NOMO-1 (cell line): ENCODE measurements at regions not wholly inside any gene's neighbourhood (a gene's known extent, or its start where the extent isn't known, plus 50 kb on each side); places are given as distances from the start of the nearest gene placed in this dataset.

ENCODE experiments used
- DNase-seq, 2 experiments: peaks; one replicate each; lab custom pipeline; 2025; ENCODE audit not compliant: unreplicated experiment in 2 of 2; lab: John Stamatoyannopoulos, UW

DNA sequence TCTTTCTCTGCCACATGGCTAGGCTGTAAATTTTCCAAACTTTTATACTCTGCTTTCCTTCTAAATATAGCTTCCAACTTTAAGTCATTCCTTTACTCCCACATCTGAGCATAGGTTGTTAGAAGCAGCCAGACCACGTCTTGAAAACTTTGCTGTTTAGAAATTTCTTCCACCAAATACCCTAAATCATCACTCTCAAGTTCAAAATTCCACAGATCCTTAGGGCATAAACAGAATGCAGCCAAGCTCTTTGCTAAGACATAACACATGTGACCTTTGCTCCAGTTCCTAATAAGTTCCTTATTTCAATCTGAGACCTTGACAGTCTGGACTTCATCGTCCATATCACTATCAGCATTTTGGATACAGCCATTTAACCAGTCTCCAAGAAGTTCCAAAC, 749.9 kb downstream of the METTL15 start:
- DNase-seq = no peak

- no peak for DNase-seq
These were observed 740.9 kb downstream of the METTL15 start for GRCh38 chr11:28849053-28849452.

GRCh38 chr11:28842716-28843115, 734.5 kb downstream of the METTL15 start:
- no peak for DNase-seq

- no peak for DNase-seq
These were observed 730.6 kb downstream of the METTL15 start for GRCh38 chr11:28838741-28839140.

- DNase-seq = no peak
These were observed 729.4 kb downstream of the METTL15 start for GRCh38 chr11:28837599-28837998.

GRCh38 chr11:28836285-28837081, 728.3 kb downstream of the METTL15 start:
- DNase-seq = no peak

DNA sequence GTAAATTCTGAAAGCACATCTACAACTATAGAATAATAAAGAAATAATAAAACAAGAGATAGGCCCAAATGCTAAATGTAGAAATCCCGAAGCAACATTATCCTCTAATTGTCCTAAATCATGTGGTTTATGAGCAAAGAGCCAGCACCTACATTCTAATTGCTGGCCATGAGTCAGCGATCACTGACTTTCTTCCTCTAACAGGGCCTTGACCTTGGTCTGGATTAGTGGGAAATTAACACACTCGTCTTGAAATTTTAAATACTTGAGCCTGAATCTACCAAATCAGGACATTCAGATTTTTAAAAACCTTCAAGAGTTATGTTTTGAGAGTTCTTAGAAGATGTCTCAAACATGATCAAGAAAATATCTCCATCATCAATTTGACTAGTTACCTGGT, 727.6 kb downstream of the METTL15 start:
- no peak for DNase-seq

GRCh38 chr11:28835317-28835716, 727.1 kb downstream of the METTL15 start:
- no peak for DNase-seq

DNA sequence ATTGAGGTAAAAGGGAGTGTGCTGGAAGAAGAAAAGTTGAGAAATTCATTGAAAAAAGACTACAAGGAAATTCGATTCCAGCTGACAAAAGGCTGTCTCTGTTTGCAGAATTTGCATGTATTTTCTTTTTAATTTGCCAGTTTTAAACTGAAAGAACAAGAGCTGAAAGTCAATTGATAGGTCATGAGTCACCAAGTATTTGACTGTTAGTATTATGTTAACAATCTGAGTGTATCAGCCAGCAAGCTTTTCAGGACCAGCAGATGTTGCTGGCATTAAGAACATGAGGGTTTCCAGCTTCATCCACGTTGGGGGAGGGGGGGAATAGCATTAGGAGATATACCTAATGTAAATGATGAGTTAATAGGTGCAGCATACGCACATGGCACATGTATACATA, 726.7 kb downstream of the METTL15 start:
- DNase-seq = no peak

DNA sequence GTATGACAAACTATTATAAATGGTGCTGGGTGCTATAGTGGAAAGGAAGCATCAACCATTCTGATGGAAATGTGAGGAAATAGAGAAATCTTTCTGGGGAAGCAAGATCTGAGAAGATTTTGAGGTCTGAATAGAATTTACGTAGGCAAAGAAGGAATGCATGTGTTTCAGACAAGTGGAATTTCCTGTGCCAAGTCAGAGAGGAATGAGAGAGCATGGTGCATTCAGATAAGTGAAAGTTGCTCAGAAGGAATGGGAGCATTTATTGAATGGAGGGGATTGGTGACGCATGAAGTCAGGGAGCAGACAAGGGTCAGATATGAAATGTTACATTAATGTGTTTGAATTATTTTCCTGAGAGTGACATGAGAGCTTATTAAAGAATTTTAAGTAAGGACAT, 725.5 kb downstream of the METTL15 start:
- no peak for DNase-seq

- no peak for DNase-seq
These were observed 725.0 kb downstream of the METTL15 start for GRCh38 chr11:28833169-28833568.

- no peak for DNase-seq
These were observed 718.6 kb downstream of the METTL15 start for GRCh38 chr11:28826807-28827206.

- DNase-seq = no peak
These were observed 714.4 kb downstream of the METTL15 start for GRCh38 chr11:28822576-28822975.

DNA sequence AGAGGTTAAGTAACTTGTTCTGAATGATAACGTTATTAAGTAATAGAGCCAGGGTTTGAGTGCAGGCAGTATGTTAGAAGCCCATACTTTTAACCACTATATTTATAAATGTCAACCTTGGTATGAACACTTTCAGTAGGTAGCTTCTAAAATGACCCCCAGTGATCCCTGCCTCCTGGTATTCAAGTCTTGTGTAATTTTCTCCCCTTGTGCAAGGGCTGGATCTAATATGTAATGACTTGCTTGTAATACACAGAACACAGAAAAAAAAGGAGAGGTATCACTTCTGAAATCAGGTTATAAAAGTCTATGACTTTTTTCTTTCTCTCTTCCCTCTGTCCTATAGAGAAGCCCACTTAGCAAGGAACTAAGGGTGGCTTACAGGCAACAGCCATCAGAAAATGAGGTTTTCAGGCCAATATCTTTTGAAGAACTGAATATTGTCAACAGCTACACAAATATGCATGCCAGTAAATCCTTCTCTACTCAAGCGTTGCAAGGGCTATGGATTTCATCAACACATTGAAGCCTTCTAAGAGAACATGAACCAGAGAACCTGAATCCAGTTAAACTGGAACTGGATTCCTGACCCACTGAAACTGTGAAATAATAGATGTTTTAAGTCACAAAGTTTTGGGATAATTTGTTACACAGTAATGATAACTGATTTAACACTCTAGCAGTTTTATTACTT, 712.3 kb downstream of the METTL15 start:
- no peak for DNase-seq

DNA sequence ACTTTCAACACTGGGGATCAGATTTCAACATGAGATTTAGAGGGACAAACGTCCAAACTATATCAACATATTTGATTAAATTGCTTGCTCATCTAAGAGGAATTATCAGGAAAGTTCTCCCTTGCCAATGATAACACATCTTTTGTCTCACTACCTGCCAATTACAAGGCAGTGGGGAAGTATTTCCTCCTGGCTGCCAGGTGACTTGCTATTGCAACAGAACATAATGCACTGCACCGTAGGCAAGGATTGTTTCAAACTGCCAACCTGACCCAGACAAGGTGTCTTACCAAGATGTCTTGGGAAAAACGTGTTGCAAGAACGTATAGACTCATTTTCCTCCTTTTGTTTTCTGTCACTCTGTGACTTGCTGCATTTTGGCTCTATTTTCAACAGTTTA, 711.6 kb downstream of the METTL15 start:
- no peak for DNase-seq

- no peak for DNase-seq
These were observed 706.9 kb downstream of the METTL15 start for GRCh38 chr11:28815110-28815509.

GRCh38 chr11:28808771-28809170, 700.6 kb downstream of the METTL15 start:
- DNase-seq = no peak

DNA sequence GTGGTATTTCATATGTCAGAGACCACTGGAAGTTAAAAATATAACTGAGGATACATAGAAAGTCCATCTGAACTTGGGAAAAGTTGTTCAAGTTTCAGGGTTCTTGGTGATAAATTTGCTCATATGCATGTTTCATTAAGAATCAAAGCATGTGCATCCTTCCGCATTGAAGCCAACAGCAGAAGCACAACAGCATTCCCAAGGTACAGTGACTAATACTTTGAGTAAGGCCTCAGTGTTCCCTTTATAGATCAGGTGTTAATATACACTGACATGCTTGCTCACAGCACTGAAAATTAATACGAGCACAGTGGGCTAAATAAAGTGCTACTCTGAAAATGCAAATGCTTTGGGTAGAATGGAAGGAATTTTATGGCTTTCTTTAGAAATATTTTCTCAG, 691.1 kb downstream of the METTL15 start:
- no peak for DNase-seq

- no peak for DNase-seq
These were observed 690.1 kb downstream of the METTL15 start for GRCh38 chr11:28798286-28798685.

DNA sequence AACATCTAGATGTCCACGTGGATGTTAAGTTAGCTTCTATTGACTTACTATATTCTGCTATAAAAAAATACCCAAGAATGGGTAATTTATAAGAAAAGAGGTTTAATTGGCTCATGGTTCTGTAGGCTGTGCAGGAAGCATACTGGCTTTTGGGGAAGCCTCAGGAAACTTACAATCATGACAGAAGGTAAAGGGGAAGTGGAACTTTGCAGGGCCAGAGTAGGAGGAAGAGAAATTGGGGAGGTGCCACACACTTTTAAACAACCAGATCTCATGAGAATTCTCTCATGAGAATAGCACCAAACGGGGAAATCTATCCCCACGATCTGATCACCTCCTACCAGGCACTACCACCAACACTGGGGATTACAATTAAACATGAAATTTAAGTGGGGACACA, 689.3 kb downstream of the METTL15 start:
- DNase-seq = no peak

DNA sequence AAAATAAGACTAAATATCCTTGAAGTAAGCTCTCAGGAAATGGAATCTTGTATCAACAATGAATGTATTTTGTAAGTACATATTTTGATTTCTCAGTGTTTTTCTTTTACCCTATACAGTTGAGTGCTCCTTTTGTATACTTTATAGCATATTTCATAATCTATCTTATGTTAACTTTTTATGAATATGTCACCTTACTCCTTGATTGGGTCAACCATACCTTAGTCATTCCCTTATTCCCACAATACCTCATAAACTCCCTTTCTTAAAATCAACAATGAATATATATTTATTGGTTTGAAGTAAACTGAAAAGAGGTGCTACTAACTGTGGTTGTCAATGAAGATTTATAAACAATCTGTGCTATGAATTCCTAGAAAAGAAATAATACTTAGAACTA, 686.2 kb downstream of the METTL15 start:
- no peak for DNase-seq

DNA sequence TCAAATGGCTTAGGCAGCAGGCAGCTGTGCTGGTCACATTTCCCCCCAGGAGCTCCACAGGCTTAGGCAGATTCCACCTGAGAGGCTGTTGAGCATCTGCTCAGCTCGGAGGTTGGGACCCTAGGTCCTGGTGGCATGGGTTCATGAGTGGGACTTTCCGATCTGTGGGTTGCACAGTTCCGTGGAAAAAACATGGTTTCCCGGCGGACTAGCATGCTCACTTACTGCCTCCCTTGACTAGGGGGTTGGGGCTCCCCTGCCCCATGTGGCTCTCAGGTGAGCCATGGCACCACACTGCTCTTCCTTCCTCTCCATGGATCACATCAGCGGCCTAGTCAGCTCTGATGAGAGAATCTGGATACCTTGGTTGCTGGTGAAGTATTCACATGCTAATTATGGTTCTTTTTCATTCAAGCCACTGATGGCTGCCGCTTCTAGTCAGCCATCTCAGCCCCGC, 685.1 kb downstream of the METTL15 start:
- DNase-seq = no peak
